HCT116 (cell line): ENCODE measurements at regions not wholly inside any gene's neighbourhood (a gene's known extent, or its start where the extent isn't known, plus 50 kb on each side); places are given as distances from the start of the nearest gene placed in this dataset.

Source experiments
- ATAC-seq: fragments of 200-7000 bp; cut with Tn5 transposase; 2 replicates; pipeline ENCODE4 v1.9.1; 2020; ENCODE audit warnings: mild to moderate bottlenecking, moderate library complexity
- BruUV-seq: library from RNA; stranded (reverse); fragments of 400-500 nt; replicated peaks from 2 replicates; lab custom pipeline; 2021; lab: Mats Ljungman, UMichigan
- CTCF ChIA-PET: fragments of 300-600 bp; sonication (Branson Sonifier 250); formaldehyde crosslinking; loops from one replicate; lab custom pipeline; 2021; ENCODE audit warnings: antibody characterized with exemption; lab: Charles Lee
- POLR2A ChIA-PET: fragments of 300-600, 350-600 bp; sonication (Branson Sonifier 250); formaldehyde crosslinking; loops from one replicate; lab custom pipeline; 2021; ENCODE audit warnings: antibody characterized with exemption; lab: Charles Lee
- RAD21 ChIA-PET, 2 experiments: fragments of 300-600 bp; sonication (Branson Sonifier 250); formaldehyde crosslinking; loops; one replicate each; lab custom pipeline; 2023; ENCODE audit warnings: low total read pairs in 2 of 2; ENCODE audit not compliant: uncharacterized antibody in 2 of 2, unreplicated experiment in 2 of 2, low non-redundant PET in 1 of 2; lab: Charles Lee
- DNase-seq: peaks from one replicate; pipeline ENCODE4 v3.0.0-alpha.2; 2010; ENCODE audit warnings: low read depth, low spot score
- H2AFZ ChIP-seq: fragments of 200-600 bp; shearing (Covaris generic), sonication (generic); 2 replicates; pipeline ENCODE4 v1.6.1; 2017; ENCODE audit warnings: low read depth, mixed run types, mixed read lengths, antibody characterized with exemption, low read length; ENCODE audit not compliant: poor library complexity, severe bottlenecking
- H3K27ac ChIP-seq: 2 replicates; pipeline ENCODE4 v1.5.1; 2012; ENCODE audit warnings: low read depth, low read length
- H3K27me3 ChIP-seq: fragments of 200-600 bp; sonication (generic); 2 replicates; pipeline ENCODE4 v1.6.1; 2016; ENCODE audit warnings: mixed run types, low read length, mixed read lengths; ENCODE audit not compliant: insufficient read depth
- H3K36me3 ChIP-seq, 2 experiments: fragments of 200-500 bp in 1 of 2; fragments of 200-600 bp in 1 of 2; sonication (Bioruptor generic) in 1 of 2; sonication (generic) in 1 of 2; 2 replicates each; pipeline versions ENCODE4 v1.5.1 to v1.6.1; 2014 to 2016; ENCODE audit warnings: low read length in 2 of 2, inconsistent platforms in 1 of 2, mixed read lengths in 1 of 2, mixed run types in 1 of 2; ENCODE audit not compliant: insufficient read depth in 2 of 2, control insufficient read depth in 1 of 2
- H3K4me1 ChIP-seq, 2 experiments: fragments of 200-600 bp in 1 of 2; sonication (generic) in 1 of 2; 2 replicates each; pipeline versions ENCODE4 v1.5.1 to v1.6.1; 2012 to 2017; ENCODE audit warnings: low read length in 2 of 2, inconsistent platforms in 1 of 2, mild to moderate bottlenecking in 1 of 2, mixed read lengths in 1 of 2, mixed run types in 1 of 2, moderate library complexity in 1 of 2; ENCODE audit not compliant: insufficient read depth in 2 of 2, control insufficient read depth in 1 of 2
- H3K4me2 ChIP-seq: fragments of 200-600 bp; sonication (generic); 2 replicates; pipeline ENCODE4 v1.6.1; 2017; ENCODE audit warnings: mixed run types, low read length, mixed read lengths
- H3K4me3 ChIP-seq, 2 experiments: fragments of 200-600 bp in 1 of 2; sonication (generic) in 1 of 2; replicated peaks in 1 of 2; 2 replicates each; pipeline ENCODE4 v1.5.1; 2011 to 2016; ENCODE audit warnings: low read length in 2 of 2, control low read depth in 1 of 2, low read depth in 1 of 2, mild to moderate bottlenecking in 1 of 2, mixed read lengths in 1 of 2, mixed run types in 1 of 2
- H3K79me2 ChIP-seq: fragments of 200-600 bp; sonication (generic); 2 replicates; pipeline ENCODE4 v1.6.1; 2017; ENCODE audit warnings: mild to moderate bottlenecking, mixed run types, low read length, moderate library complexity, mixed read lengths; ENCODE audit not compliant: insufficient read depth
- H3K9ac ChIP-seq: fragments of 200-600 bp; sonication (generic); 2 replicates; pipeline ENCODE4 v1.6.1; 2016; ENCODE audit warnings: low read length, mixed read lengths
- H3K9me2 ChIP-seq: fragments of 200-600 bp; sonication (generic), shearing (Covaris generic); 2 replicates; pipeline ENCODE4 v1.6.1; 2017; ENCODE audit warnings: mixed run types, mild to moderate bottlenecking, moderate library complexity; ENCODE audit not compliant: insufficient read depth
- H3K9me3 ChIP-seq, 2 experiments: fragments of 200-500 bp in 1 of 2; fragments of 200-600 bp in 1 of 2; sonication (Bioruptor generic) in 1 of 2; sonication (generic) in 1 of 2; 2 replicates each; pipeline ENCODE4 v1.6.1; 2014 to 2017; ENCODE audit warnings: low read length in 2 of 2, mixed read lengths in 2 of 2, inconsistent platforms in 1 of 2, low read depth in 1 of 2, mild to moderate bottlenecking in 1 of 2, mixed run types in 1 of 2, moderate library complexity in 1 of 2; ENCODE audit not compliant: control insufficient read depth in 1 of 2, insufficient read depth in 1 of 2
- H4K20me1 ChIP-seq: fragments of 200-600 bp; sonication (generic), shearing (Covaris generic); 2 replicates; pipeline ENCODE4 v1.6.1; 2017; ENCODE audit warnings: mixed run types, mild to moderate bottlenecking, moderate library complexity; ENCODE audit not compliant: insufficient read depth
- CBX3 ChIP-seq: IDR thresholded peaks from 2 replicates; pipeline ENCODE4 v1.6.1; 2012; ENCODE audit warnings: low read depth
- EGR1 ChIP-seq: IDR thresholded peaks from 2 replicates; pipeline ENCODE4 v1.6.1; 2012; ENCODE audit warnings: low read depth
- ELF1 ChIP-seq: IDR thresholded peaks from 2 replicates; pipeline ENCODE4 v1.6.1; 2012; ENCODE audit warnings: low read depth, borderline replicate concordance
- EZH2phosphoT487 ChIP-seq: fragments of 200-600 bp; IDR thresholded peaks from 2 replicates; pipeline ENCODE4 v1.6.1; 2018; ENCODE audit warnings: antibody characterized with exemption, borderline replicate concordance
- FOSL1 ChIP-seq: IDR thresholded peaks from 2 replicates; pipeline ENCODE4 v1.6.1; 2012; ENCODE audit warnings: low read depth
- JUND ChIP-seq: IDR thresholded peaks from 2 replicates; pipeline ENCODE4 v1.6.1; 2012
- POLR2A ChIP-seq: IDR thresholded peaks from 2 replicates; pipeline ENCODE4 v1.7.0; 2011; ENCODE audit warnings: borderline replicate concordance; ENCODE audit not compliant: insufficient read depth, insufficient read length; ENCODE audit errors: extremely low read depth
- RAD21 ChIP-seq: IDR thresholded peaks from 2 replicates; pipeline ENCODE4 v1.6.1; 2012; ENCODE audit warnings: low read depth, mild to moderate bottlenecking
- SIN3A ChIP-seq: IDR thresholded peaks from 2 replicates; pipeline ENCODE4 v1.6.1; 2012; ENCODE audit warnings: low read depth
- SRF ChIP-seq: IDR thresholded peaks from 2 replicates; pipeline ENCODE4 v1.6.1; 2012; ENCODE audit warnings: low read depth
- TCF7L2 ChIP-seq: IDR thresholded peaks from 2 replicates; pipeline ENCODE4 v1.7.0; 2011; ENCODE audit warnings: borderline replicate concordance, inconsistent platforms; ENCODE audit not compliant: insufficient read depth, insufficient read length; ENCODE audit errors: extremely low read depth
- YY1 ChIP-seq: IDR thresholded peaks from 2 replicates; pipeline ENCODE4 v1.6.1; 2011; ENCODE audit warnings: low read length, low read depth, moderate library complexity, mild to moderate bottlenecking; ENCODE audit not compliant: insufficient replicate concordance; ENCODE audit errors: extremely low read depth
- ZFX ChIP-seq: fragments of 450-650 bp; IDR thresholded peaks from 2 replicates; pipeline ENCODE4 v1.6.1; 2017
- ZNF274 ChIP-seq: fragments of 200-500 bp; sonication (Bioruptor generic); IDR thresholded peaks from 2 replicates; pipeline ENCODE4 v1.6.1; 2014; ENCODE audit warnings: mild to moderate bottlenecking, low read depth, low read length, inconsistent platforms
- intact Hi-C: fragments of 100-400 bp; cut with micrococcal nuclease; formaldehyde crosslinking; loops from 2 replicates; pipeline ENCODE4 v1.10.0; 2022
- TF ChIP-seq, protein P1 (sequence below): IDR thresholded peaks from 2 replicates; pipeline ENCODE4 v1.6.1; 2012; ENCODE audit warnings: low read depth
- TF ChIP-seq, protein P2 (sequence below): IDR thresholded peaks from 2 replicates; pipeline ENCODE4 v1.6.1; 2012

- Histone ChIP-seq H3K36me3 (no peaks in the 10 kb centered on the region), H3K27me3 (no peaks in the 10 kb centered on the region), H3K9ac (no peak overlapping the region), H3K4me1 (no peaks in the 10 kb centered on the region), H2AFZ (no peak overlapping the region), H3K27ac (no peak overlapping the region), H3K79me2 (no peaks in the 10 kb centered on the region), H4K20me1 (no peaks in the 10 kb centered on the region), H3K9me2 (no peaks in the 10 kb centered on the region), H3K9me3 (peaks cover 14 to 28% of the 10 kb centered on the region in 2 experiments; a peak in 2 of 4 replicates), H3K4me3 (no peak overlapping the region), H3K4me2 (no peak overlapping the region)
- ATAC-seq (no peak), DNase-seq (no peak)
- POLR2A ChIA-PET = no interaction called here
- RAD21 ChIA-PET = no interaction called here
- no peak for TF ChIP-seq TCF7L2
- no peak for TF ChIP-seq ELF1
- no peak for TF ChIP-seq YY1
- TF ChIP-seq SRF = no peak
- no peak for TF ChIP-seq ZNF274
- TF ChIP-seq ZFX = no peak
- TF ChIP-seq JUND = no peak
- TF ChIP-seq CBX3 = no peak
- no peak for TF ChIP-seq RAD21
- TF ChIP-seq, protein P1, sequence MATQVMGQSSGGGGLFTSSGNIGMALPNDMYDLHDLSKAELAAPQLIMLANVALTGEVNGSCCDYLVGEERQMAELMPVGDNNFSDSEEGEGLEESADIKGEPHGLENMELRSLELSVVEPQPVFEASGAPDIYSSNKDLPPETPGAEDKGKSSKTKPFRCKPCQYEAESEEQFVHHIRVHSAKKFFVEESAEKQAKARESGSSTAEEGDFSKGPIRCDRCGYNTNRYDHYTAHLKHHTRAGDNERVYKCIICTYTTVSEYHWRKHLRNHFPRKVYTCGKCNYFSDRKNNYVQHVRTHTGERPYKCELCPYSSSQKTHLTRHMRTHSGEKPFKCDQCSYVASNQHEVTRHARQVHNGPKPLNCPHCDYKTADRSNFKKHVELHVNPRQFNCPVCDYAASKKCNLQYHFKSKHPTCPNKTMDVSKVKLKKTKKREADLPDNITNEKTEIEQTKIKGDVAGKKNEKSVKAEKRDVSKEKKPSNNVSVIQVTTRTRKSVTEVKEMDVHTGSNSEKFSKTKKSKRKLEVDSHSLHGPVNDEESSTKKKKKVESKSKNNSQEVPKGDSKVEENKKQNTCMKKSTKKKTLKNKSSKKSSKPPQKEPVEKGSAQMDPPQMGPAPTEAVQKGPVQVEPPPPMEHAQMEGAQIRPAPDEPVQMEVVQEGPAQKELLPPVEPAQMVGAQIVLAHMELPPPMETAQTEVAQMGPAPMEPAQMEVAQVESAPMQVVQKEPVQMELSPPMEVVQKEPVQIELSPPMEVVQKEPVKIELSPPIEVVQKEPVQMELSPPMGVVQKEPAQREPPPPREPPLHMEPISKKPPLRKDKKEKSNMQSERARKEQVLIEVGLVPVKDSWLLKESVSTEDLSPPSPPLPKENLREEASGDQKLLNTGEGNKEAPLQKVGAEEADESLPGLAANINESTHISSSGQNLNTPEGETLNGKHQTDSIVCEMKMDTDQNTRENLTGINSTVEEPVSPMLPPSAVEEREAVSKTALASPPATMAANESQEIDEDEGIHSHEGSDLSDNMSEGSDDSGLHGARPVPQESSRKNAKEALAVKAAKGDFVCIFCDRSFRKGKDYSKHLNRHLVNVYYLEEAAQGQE = no peak
- no peak for TF ChIP-seq EGR1
- TF ChIP-seq, protein P2, sequence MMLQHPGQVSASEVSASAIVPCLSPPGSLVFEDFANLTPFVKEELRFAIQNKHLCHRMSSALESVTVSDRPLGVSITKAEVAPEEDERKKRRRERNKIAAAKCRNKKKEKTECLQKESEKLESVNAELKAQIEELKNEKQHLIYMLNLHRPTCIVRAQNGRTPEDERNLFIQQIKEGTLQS = no peak
- no peak for TF ChIP-seq POLR2A
- TF ChIP-seq EZH2phosphoT487 = no peak
- no peak for TF ChIP-seq FOSL1
- no peak for TF ChIP-seq SIN3A
- BruUV-seq = no TSS peak
- CTCF ChIA-PET = no interaction called here
- intact Hi-C loops = no loop called here
Measured at GRCh38 chr18:4839639-4840038, 357.4 kb downstream of the AKAIN1 start.
